IPS DF 4.7 (cell line): ENCODE measurements at regions not wholly inside any gene's neighbourhood (a gene's known extent, or its start where the extent isn't known, plus 50 kb on each side); places are given as distances from the start of the nearest gene placed in this dataset.
"Not testable (repeated sequence)": the region's sequence is repeated elsewhere in the genome, so short reads cannot be mapped to it uniquely, and the experiment has no call there.

Experiments used
- DNase-seq: peaks from one replicate; pipeline ENCODE4 v3.0.0-alpha.2; 2013; ENCODE audit warnings: low spot score; ENCODE audit errors: extremely low read depth

GRCh38 chr6:130610303-130610702 is 216.9 kb upstream of the SMLR1 start:
- no peak for DNase-seq

- DNase-seq: no peak
Observed at GRCh38 chr6:130611366-130611765, 215.8 kb upstream of the SMLR1 start.

- no peak for DNase-seq
Observed at GRCh38 chr6:130613176-130613575, 214.0 kb upstream of the SMLR1 start.

- DNase-seq: no peak
Observed at GRCh38 chr6:130615816-130616215, 211.4 kb upstream of the SMLR1 start.

GRCh38 chr6:130617658-130618057 is 209.5 kb upstream of the SMLR1 start:
- DNase-seq: no peak

- not testable (repeated sequence) for DNase-seq
Observed at GRCh38 chr6:130618806-130619205, 208.4 kb upstream of the SMLR1 start.

GRCh38 chr6:130620338-130620781 is 206.8 kb upstream of the SMLR1 start:
- DNase-seq: no peak

GRCh38 chr6:130622142-130622541 is 205.1 kb upstream of the SMLR1 start:
- DNase-seq: no peak

GRCh38 chr6:130624046-130624445 is 203.2 kb upstream of the SMLR1 start:
- DNase-seq: no peak

- DNase-seq: no peak
Observed at GRCh38 chr6:130625825-130626527, 201.2 kb upstream of the SMLR1 start.

- no peak for DNase-seq
Observed at GRCh38 chr6:130628862-130629261, 198.3 kb upstream of the SMLR1 start.

GRCh38 chr6:130629640-130630039 is 197.6 kb upstream of the SMLR1 start:
- DNase-seq: no peak

- no peak for DNase-seq
Observed at GRCh38 chr6:130632277-130632676, 194.9 kb upstream of the SMLR1 start.

- no peak for DNase-seq
Observed at GRCh38 chr6:130632897-130633296, 194.3 kb upstream of the SMLR1 start.

- no peak for DNase-seq
Observed at GRCh38 chr6:130643361-130643760, 183.8 kb upstream of the SMLR1 start.

GRCh38 chr6:130644175-130644574 is 183.0 kb upstream of the SMLR1 start:
- no peak for DNase-seq

GRCh38 chr6:130644769-130645168 is 182.4 kb upstream of the SMLR1 start:
- DNase-seq: not testable (repeated sequence)

- DNase-seq: no peak
Observed at GRCh38 chr6:130647246-130647645, 180.0 kb upstream of the SMLR1 start.

GRCh38 chr6:130655586-130655985 is 171.6 kb upstream of the SMLR1 start:
- DNase-seq: no peak

- no peak for DNase-seq
Observed at GRCh38 chr6:130661077-130661476, 166.1 kb upstream of the SMLR1 start.

GRCh38 chr6:130666786-130667185 is 160.4 kb upstream of the SMLR1 start:
- DNase-seq: no peak

GRCh38 chr6:130670142-130670541 is 157.1 kb upstream of the SMLR1 start:
- no peak for DNase-seq

- DNase-seq: no peak
Observed at GRCh38 chr6:130671119-130671518, 156.1 kb upstream of the SMLR1 start.

GRCh38 chr6:130671577-130671976 is 155.6 kb upstream of the SMLR1 start:
- no peak for DNase-seq
